GM23338 (cell line): ENCODE measurements at regions not wholly inside any gene's neighbourhood (a gene's known extent, or its start where the extent isn't known, plus 50 kb on each side); places are given as distances from the start of the nearest gene placed in this dataset.

Experiments used
- EZH2 ChIP-seq: fragments of 200-600 bp; sonication (generic); IDR thresholded peaks from one replicate; pipeline ENCODE4 v1.8.0; 2017; ENCODE audit warnings: antibody characterized with exemption, mild to moderate bottlenecking, low read depth; ENCODE audit not compliant: unreplicated experiment
- JUNB ChIP-seq: IDR thresholded peaks from one replicate; pipeline ENCODE4 v1.6.1; 2016; ENCODE audit warnings: antibody characterized with exemption; ENCODE audit not compliant: unreplicated experiment
- TF ChIP-seq, protein P1 (sequence below), 2 experiments: fragments of 200-600 bp in 1 of 2; sonication (generic) in 1 of 2; conservative IDR thresholded peaks; 2 replicates each; pipeline versions ENCODE4 v1.5.1 to v1.6.1; 2016 to 2017; ENCODE audit warnings: antibody characterized with exemption in 2 of 2, low read depth in 2 of 2, mild to moderate bottlenecking in 2 of 2, moderate library complexity in 1 of 2

DNA sequence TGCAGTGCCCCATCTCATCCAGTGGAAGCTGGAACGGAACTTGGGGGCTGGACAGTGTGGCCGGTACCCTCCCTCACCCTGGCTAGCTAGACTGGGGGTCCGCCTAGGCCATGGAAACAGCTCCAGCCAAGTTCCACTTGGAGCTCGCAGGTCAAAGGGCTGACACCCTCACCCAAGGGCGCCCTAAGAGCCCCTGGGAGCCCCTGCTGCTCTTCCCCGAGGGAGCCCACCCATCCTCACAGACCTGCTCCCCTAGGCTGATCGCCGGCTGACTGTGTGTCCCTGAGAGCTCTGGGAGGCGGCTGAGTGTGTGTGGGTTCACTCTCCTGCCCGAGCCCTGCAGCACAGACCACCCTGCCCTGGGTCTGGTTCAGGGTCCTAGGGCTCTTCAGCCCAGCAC, 118.2 kb upstream of the OTOS start:
- no peak for TF ChIP-seq EZH2
- TF ChIP-seq, protein P1, sequence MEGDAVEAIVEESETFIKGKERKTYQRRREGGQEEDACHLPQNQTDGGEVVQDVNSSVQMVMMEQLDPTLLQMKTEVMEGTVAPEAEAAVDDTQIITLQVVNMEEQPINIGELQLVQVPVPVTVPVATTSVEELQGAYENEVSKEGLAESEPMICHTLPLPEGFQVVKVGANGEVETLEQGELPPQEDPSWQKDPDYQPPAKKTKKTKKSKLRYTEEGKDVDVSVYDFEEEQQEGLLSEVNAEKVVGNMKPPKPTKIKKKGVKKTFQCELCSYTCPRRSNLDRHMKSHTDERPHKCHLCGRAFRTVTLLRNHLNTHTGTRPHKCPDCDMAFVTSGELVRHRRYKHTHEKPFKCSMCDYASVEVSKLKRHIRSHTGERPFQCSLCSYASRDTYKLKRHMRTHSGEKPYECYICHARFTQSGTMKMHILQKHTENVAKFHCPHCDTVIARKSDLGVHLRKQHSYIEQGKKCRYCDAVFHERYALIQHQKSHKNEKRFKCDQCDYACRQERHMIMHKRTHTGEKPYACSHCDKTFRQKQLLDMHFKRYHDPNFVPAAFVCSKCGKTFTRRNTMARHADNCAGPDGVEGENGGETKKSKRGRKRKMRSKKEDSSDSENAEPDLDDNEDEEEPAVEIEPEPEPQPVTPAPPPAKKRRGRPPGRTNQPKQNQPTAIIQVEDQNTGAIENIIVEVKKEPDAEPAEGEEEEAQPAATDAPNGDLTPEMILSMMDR (conservative IDR thresholded peaks at IDR 0.05; ENCODE audit: low read depth in 2 of 2), result no peak
- TF ChIP-seq JUNB, result no peak
